IMR-90 (cell line): ENCODE measurements at regions not wholly inside any gene's neighbourhood (a gene's known extent, or its start where the extent isn't known, plus 50 kb on each side); places are given as distances from the start of the nearest gene placed in this dataset.

Source experiments
- ATAC-seq: fragments of 200-7000 bp; cut with Tn5 transposase; 2 replicates; pipeline ENCODE4 v1.9.1; 2020; ENCODE audit warnings: low read depth, mild to moderate bottlenecking, moderate library complexity
- BruUV-seq: library from RNA; stranded (reverse); fragments of 400-500 nt; replicated peaks from 2 replicates; lab custom pipeline; 2021; lab: Mats Ljungman, UMichigan
- CTCF ChIA-PET: fragments of 300-600 bp; formaldehyde crosslinking; extraction: SDS; loops from one replicate; lab custom pipeline; 2021; ENCODE audit warnings: antibody characterized with exemption; lab: Yijun Ruan, JAX
- POLR2A ChIA-PET: fragments of 300-600 bp; sonication (Branson Sonifier 250); formaldehyde crosslinking; loops from one replicate; lab custom pipeline; 2022; ENCODE audit warnings: antibody characterized with exemption; ENCODE audit not compliant: unreplicated experiment; lab: Charles Lee
- DNase-seq: peaks from one replicate; pipeline ENCODE4 v3.0.0; 2013
- H2AFZ ChIP-seq: replicated peaks from 2 replicates; pipeline ENCODE3; 2013; ENCODE audit warnings: low read length, mild to moderate bottlenecking; ENCODE audit not compliant: poor library complexity
- H2AK5ac ChIP-seq: 2 replicates; pipeline ENCODE4 v1.6.1; 2013; ENCODE audit warnings: low read depth, low read length, inconsistent platforms
- H2AK9ac ChIP-seq: replicated peaks from 2 replicates; pipeline ENCODE3; 2013; ENCODE audit warnings: mild to moderate bottlenecking, low read depth, low read length, moderate library complexity; ENCODE audit not compliant: poor library complexity
- H2BK120ac ChIP-seq: 2 replicates; pipeline ENCODE4 v1.6.1; 2013; ENCODE audit warnings: low read depth, low read length, inconsistent platforms
- H2BK15ac ChIP-seq: 3 replicates; pipeline ENCODE4 v1.6.1; 2013; ENCODE audit warnings: low read depth, low read length, inconsistent platforms
- H2BK20ac ChIP-seq: 2 replicates; pipeline ENCODE4 v1.6.1; 2013; ENCODE audit warnings: low read depth, mild to moderate bottlenecking, inconsistent platforms, low read length, moderate library complexity
- H2BK5ac ChIP-seq: 2 replicates; pipeline ENCODE4 v1.6.1; 2013; ENCODE audit warnings: mild to moderate bottlenecking, low read depth, low read length, inconsistent platforms; ENCODE audit not compliant: poor library complexity, severe bottlenecking
- H3K14ac ChIP-seq: replicated peaks from 2 replicates; pipeline ENCODE4 v1.6.1; 2013; ENCODE audit warnings: low read depth, low read length, inconsistent platforms
- H3K18ac ChIP-seq: 2 replicates; pipeline ENCODE4 v1.6.1; 2013; ENCODE audit warnings: low read depth, low read length, control low read depth
- H3K23ac ChIP-seq: 2 replicates; pipeline ENCODE4 v1.6.1; 2013; ENCODE audit warnings: low read depth, low read length, inconsistent platforms
- H3K27ac ChIP-seq: 2 replicates; pipeline ENCODE4 v1.5.1; 2013; ENCODE audit warnings: mild to moderate bottlenecking, control low read depth, low read length; ENCODE audit not compliant: insufficient read depth
- H3K27me3 ChIP-seq: 2 replicates; pipeline ENCODE4 v1.6.1; 2013; ENCODE audit warnings: low read length; ENCODE audit not compliant: control insufficient read depth, insufficient read depth
- H3K36me3 ChIP-seq: 2 replicates; pipeline ENCODE4 v1.6.1; 2013; ENCODE audit warnings: low read length, mixed read lengths; ENCODE audit not compliant: control insufficient read depth, insufficient read depth
- H3K4ac ChIP-seq: 2 replicates; pipeline ENCODE4 v1.6.1; 2013; ENCODE audit warnings: low read depth, low read length, inconsistent platforms
- H3K4me1 ChIP-seq: 2 replicates; pipeline ENCODE4 v1.6.1; 2013; ENCODE audit warnings: low read length, mixed read lengths; ENCODE audit not compliant: control insufficient read depth, insufficient read depth
- H3K4me2 ChIP-seq: 2 replicates; pipeline ENCODE4 v1.6.1; 2013; ENCODE audit warnings: low read depth, mild to moderate bottlenecking, control low read depth, low read length, moderate library complexity
- H3K4me3 ChIP-seq: 2 replicates; pipeline ENCODE4 v1.5.1; 2013; ENCODE audit warnings: low read depth, mild to moderate bottlenecking, control low read depth, low read length, moderate library complexity; ENCODE audit not compliant: insufficient read depth
- H3K56ac ChIP-seq: 2 replicates; pipeline ENCODE4 v1.6.1; 2013; ENCODE audit warnings: low read length, inconsistent platforms; ENCODE audit not compliant: insufficient read depth; ENCODE audit errors: extremely low read depth
- H3K79me1 ChIP-seq, 2 experiments: 2 replicates each; pipeline ENCODE4 v1.6.1; 2013; ENCODE audit warnings: low read length in 2 of 2, inconsistent platforms in 1 of 2, low read depth in 1 of 2
- H3K9ac ChIP-seq: 2 replicates; pipeline ENCODE4 v1.6.1; 2013; ENCODE audit warnings: low read depth, low read length, control low read depth
- H3K9me1 ChIP-seq: 2 replicates; pipeline ENCODE4 v1.6.1; 2013; ENCODE audit warnings: low read length, inconsistent platforms; ENCODE audit not compliant: insufficient read depth
- H3K9me3 ChIP-seq: 2 replicates; pipeline ENCODE4 v1.6.1; 2013; ENCODE audit warnings: low read length; ENCODE audit not compliant: control insufficient read depth, insufficient read depth
- H4K20me1 ChIP-seq: 2 replicates; pipeline ENCODE4 v1.6.1; 2013; ENCODE audit warnings: low read length, inconsistent platforms; ENCODE audit not compliant: insufficient read depth
- H4K5ac ChIP-seq: 2 replicates; pipeline ENCODE4 v1.6.1; 2013; ENCODE audit warnings: mild to moderate bottlenecking, low read depth, low read length, control low read depth
- H4K8ac ChIP-seq, 2 experiments: 2 replicates each; pipeline ENCODE4 v1.6.1; 2013; ENCODE audit warnings: low read depth in 2 of 2, low read length in 2 of 2, control low read depth in 1 of 2, inconsistent platforms in 1 of 2
- H4K91ac ChIP-seq: 2 replicates; pipeline ENCODE4 v1.6.1; 2013; ENCODE audit warnings: low read depth, low read length, inconsistent platforms; ENCODE audit not compliant: insufficient read depth
- BHLHE40 ChIP-seq: fragments of 150-350 bp; IDR thresholded peaks from 2 replicates; pipeline ENCODE4 v1.6.1; 2016; ENCODE audit warnings: mild to moderate bottlenecking, low read depth, low read length
- CEBPB ChIP-seq: IDR thresholded peaks from 2 replicates; pipeline ENCODE4 v1.6.1; 2012; ENCODE audit warnings: low read depth, low read length, improper control_type of control experiment
- CHD1 ChIP-seq: IDR thresholded peaks from 2 replicates; pipeline ENCODE4 v1.6.1; 2012; ENCODE audit warnings: low read depth, low read length, improper control_type of control experiment
- CTCF ChIP-seq: conservative IDR thresholded peaks from 2 replicates; pipeline ENCODE4 v1.5.1; 2012; ENCODE audit warnings: mild to moderate bottlenecking, low read depth, low read length, improper control_type of control experiment
- ELK1 ChIP-seq: fragments of 150-350 bp; IDR thresholded peaks from 2 replicates; pipeline ENCODE4 v1.6.1; 2016; ENCODE audit warnings: low read depth, mild to moderate bottlenecking, low read length, moderate library complexity, borderline replicate concordance
- FOS ChIP-seq: fragments of 150-350 bp; IDR thresholded peaks from 2 replicates; pipeline ENCODE4 v1.6.1; 2016; ENCODE audit warnings: low read depth, low read length
- MAFK ChIP-seq: IDR thresholded peaks from 2 replicates; pipeline ENCODE4 v1.6.1; 2012; ENCODE audit warnings: low read depth, low read length, improper control_type of control experiment
- MAZ ChIP-seq: IDR thresholded peaks from 2 replicates; pipeline ENCODE4 v1.6.1; 2012; ENCODE audit warnings: low read depth, mild to moderate bottlenecking, low read length, improper control_type of control experiment, moderate library complexity, borderline replicate concordance
- MXI1 ChIP-seq: IDR thresholded peaks from 2 replicates; pipeline ENCODE4 v1.6.1; 2012; ENCODE audit warnings: low read depth, mild to moderate bottlenecking, low read length, moderate library complexity, borderline replicate concordance
- NFE2L2 ChIP-seq: fragments of 150-350 bp; IDR thresholded peaks from 2 replicates; pipeline ENCODE4 v1.6.1; 2016; ENCODE audit warnings: low read depth, mild to moderate bottlenecking, low read length
- POLR2A ChIP-seq: IDR thresholded peaks from 2 replicates; pipeline ENCODE4 v1.6.1; 2012; ENCODE audit warnings: mild to moderate bottlenecking, low read depth, low read length
- RAD21 ChIP-seq: IDR thresholded peaks from 2 replicates; pipeline ENCODE4 v1.6.1; 2012; ENCODE audit warnings: low read length, improper control_type of control experiment
- RCOR1 ChIP-seq: IDR thresholded peaks from 2 replicates; pipeline ENCODE4 v1.6.1; 2012; ENCODE audit warnings: mild to moderate bottlenecking, low read length, improper control_type of control experiment; ENCODE audit not compliant: insufficient replicate concordance
- RFX5 ChIP-seq: IDR thresholded peaks from 2 replicates; pipeline ENCODE4 v1.8.0; 2012; ENCODE audit warnings: low read depth, mild to moderate bottlenecking, low read length, moderate library complexity
- SMC3 ChIP-seq: fragments of 150-350 bp; IDR thresholded peaks from 2 replicates; pipeline ENCODE4 v1.6.1; 2016; ENCODE audit warnings: low read depth, mild to moderate bottlenecking, antibody characterized with exemption, low read length, moderate library complexity
- USF2 ChIP-seq: fragments of 150-350 bp; IDR thresholded peaks from 2 replicates; pipeline ENCODE4 v1.6.1; 2017; ENCODE audit warnings: mild to moderate bottlenecking, antibody characterized with exemption, low read length, low read depth
- WGBS, 2 experiments: methylation state at CpG; one replicate each; pipeline versions ENCODE4 v1.1.5 to v1.1.7; 2013; ENCODE audit warnings: missing lambda C conversion rate in 2 of 2; ENCODE audit not compliant: insufficient read length in 1 of 2; ENCODE audit errors: extremely low coverage in 2 of 2; 5-methylcytosine and 5-hydroxymethylcytosine counted together
- dilution Hi-C: fragments of 300-500 bp; cut with HindIII; formaldehyde crosslinking; loops from one replicate; pipeline ENCODE4 v1.14.3; 2018; ENCODE audit warnings: low sequenced_read_pairs; ENCODE audit not compliant: unreplicated experiment
- in situ Hi-C: fragments of 300-500 bp; cut with MboI; formaldehyde crosslinking; loops from 3 replicates; pipeline ENCODE4 v1.14.3; 2019; ENCODE audit warnings: low sequenced_read_pairs, inconsistent platforms, mixed read lengths
- intact Hi-C: fragments of 100-400 bp; cut with micrococcal nuclease; formaldehyde crosslinking; loops from 2 replicates; pipeline ENCODE4 v1.10.0; 2022

GRCh38 chr19:28150129-28150528 is 1062.8 kb downstream of the UQCRFS1 start:
- dilution Hi-C loops, result no loop called here
- no peak for ATAC-seq

More at GRCh38 chr19:28150129-28150528, 1062.8 kb downstream of the UQCRFS1 start:
- Histone ChIP-seq H3K9me3 (peaks cover 38% of the 10 kb centered on the region), H3K4me1 (no peaks in the 10 kb centered on the region), H3K56ac (no peak overlapping the region), H3K23ac (no peak overlapping the region), H4K91ac (no peak overlapping the region), H3K14ac (no peak overlapping the region), H2BK120ac (no peak overlapping the region), H3K79me1 (no peaks in the 10 kb centered on the region), H3K4ac (no peak overlapping the region), H3K18ac (no peak overlapping the region), H2BK15ac (no peak overlapping the region), H2BK20ac (no peak overlapping the region), H3K4me3 (no peak overlapping the region), H3K27ac (no peak overlapping the region), H3K36me3 (no peaks in the 10 kb centered on the region), H2AK5ac (no peak overlapping the region), H3K27me3 (no peaks in the 10 kb centered on the region), H2AK9ac (no peak overlapping the region), H4K8ac (no peak overlapping the region), H4K5ac (no peak overlapping the region), H3K4me2 (no peak overlapping the region), H2BK5ac (no peak overlapping the region), H3K9ac (no peak overlapping the region), H2AFZ (no peak overlapping the region), H4K20me1 (no peaks in the 10 kb centered on the region), H3K9me1 (no peaks in the 10 kb centered on the region)
- DNase-seq, result no peak
- TF ChIP-seq RAD21 (no peak), MAZ (no peak), SMC3 (no peak), USF2 (no peak), MAFK (no peak), MXI1 (no peak), CHD1 (no peak), BHLHE40 (no peak), RFX5 (no peak), RCOR1 (no peak), CEBPB (no peak), POLR2A (no peak), NFE2L2 (no peak), FOS (no peak), ELK1 (no peak), CTCF (no peak)
- in situ Hi-C loops, result no loop called here
- POLR2A ChIA-PET, result no interaction called here
- no CpG with 5 or more reads among the region's 5 CpGs for WGBS, 2 experiments
- CTCF ChIA-PET, result no interaction called here
- intact Hi-C loops, result no loop called here
- no TSS peak for BruUV-seq
